HG03025 (cell line): ENCODE measurements at regions not wholly inside any gene's neighbourhood (a gene's known extent, or its start where the extent isn't known, plus 50 kb on each side); places are given as distances from the start of the nearest gene placed in this dataset.
"Not testable (repeated sequence)": the region's sequence is repeated elsewhere in the genome, so short reads cannot be mapped to it uniquely, and the experiment has no call there.

Experiments
- ATAC-seq: cut with Tn5 transposase; IDR thresholded peaks from one replicate; pipeline ENCODE4 v1.9.1; 2021; ENCODE audit warnings: mild to moderate bottlenecking, moderate library complexity; ENCODE audit not compliant: unreplicated experiment, low FRiP score

- no peak for ATAC-seq
Measured at GRCh38 chr6:21707524-21708319, 114.2 kb downstream of the SOX4 start.

- ATAC-seq: no peak
Measured at GRCh38 chr6:21708320-21708580, 114.7 kb downstream of the SOX4 start.

- no peak for ATAC-seq
Measured at GRCh38 chr6:21710216-21710615, 116.7 kb downstream of the SOX4 start.

GRCh38 chr6:21710908-21711627 is 117.5 kb downstream of the SOX4 start:
- ATAC-seq: no peak

- ATAC-seq: no peak
Measured at GRCh38 chr6:21712213-21712612, 118.7 kb downstream of the SOX4 start.

- no peak for ATAC-seq
Measured at GRCh38 chr6:21713481-21713880, 119.9 kb downstream of the SOX4 start.

- ATAC-seq: no peak
Measured at GRCh38 chr6:21715180-21715579, 121.6 kb downstream of the SOX4 start.

GRCh38 chr6:21722510-21722909 is 129.0 kb downstream of the SOX4 start:
- ATAC-seq: no peak

- no peak for ATAC-seq
Measured at GRCh38 chr6:21726676-21727075, 133.1 kb downstream of the SOX4 start.

GRCh38 chr6:21728141-21728540 is 134.6 kb downstream of the SOX4 start:
- no peak for ATAC-seq

- no peak for ATAC-seq
Measured at GRCh38 chr6:21729431-21729830, 135.9 kb downstream of the SOX4 start.

GRCh38 chr6:21730533-21730932 is 137.0 kb downstream of the SOX4 start:
- no peak for ATAC-seq

GRCh38 chr6:21731411-21732031 is 138.0 kb downstream of the SOX4 start:
- no peak for ATAC-seq

- not testable (repeated sequence) for ATAC-seq
Measured at GRCh38 chr6:21732032-21732730, 138.6 kb downstream of the SOX4 start.

- ATAC-seq: no peak
Measured at GRCh38 chr6:21732731-21733130, 139.2 kb downstream of the SOX4 start.

GRCh38 chr6:21733311-21733710 is 139.8 kb downstream of the SOX4 start:
- no peak for ATAC-seq

- ATAC-seq: no peak
Measured at GRCh38 chr6:21734204-21734603, 140.7 kb downstream of the SOX4 start.

- ATAC-seq: no peak
Measured at GRCh38 chr6:21738180-21739094, 144.9 kb downstream of the SOX4 start.

GRCh38 chr6:21739241-21739640 is 145.7 kb downstream of the SOX4 start:
- no peak for ATAC-seq

- ATAC-seq: no peak
Measured at GRCh38 chr6:21739838-21740237, 146.3 kb downstream of the SOX4 start.
